ENCODE measurements at regions not wholly inside any gene's neighbourhood (a gene's known extent, or its start where the extent isn't known, plus 50 kb on each side); places are given as distances from the start of the nearest gene placed in this dataset.

DNA sequence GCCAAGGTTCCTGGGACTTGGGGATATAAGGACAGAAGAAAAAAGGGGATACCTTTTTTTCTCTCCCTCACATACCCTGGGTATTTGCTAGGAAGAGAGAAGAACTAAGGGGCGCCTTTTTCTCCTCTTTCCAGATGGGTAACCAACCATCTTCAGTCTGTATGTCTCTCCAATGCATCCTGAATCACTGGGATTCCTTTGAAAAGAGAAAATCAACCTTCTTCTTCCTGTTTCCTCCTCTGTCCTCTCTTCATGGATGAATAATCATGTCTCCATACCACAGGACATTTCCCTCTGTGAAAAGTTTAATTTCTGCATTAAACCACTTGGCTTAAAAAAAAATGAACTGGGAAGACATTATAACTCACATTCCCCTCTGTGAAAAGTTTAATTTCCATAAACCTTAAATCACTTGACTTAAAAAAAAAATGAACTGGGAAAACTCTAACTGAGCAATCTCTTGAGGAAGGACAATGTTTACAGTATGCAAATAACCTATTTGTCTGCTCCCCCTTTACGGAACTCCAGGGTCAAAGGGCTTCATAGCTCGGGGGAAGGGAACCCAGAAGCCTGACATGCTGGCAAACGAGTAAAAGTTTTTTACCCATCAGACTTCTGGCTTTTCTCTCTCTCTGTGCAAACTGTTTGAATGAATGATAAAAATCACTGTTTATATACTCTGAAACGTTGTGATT, 56.7 kb upstream of the FAM98A start:
- no peak for DNase-seq

DNA sequence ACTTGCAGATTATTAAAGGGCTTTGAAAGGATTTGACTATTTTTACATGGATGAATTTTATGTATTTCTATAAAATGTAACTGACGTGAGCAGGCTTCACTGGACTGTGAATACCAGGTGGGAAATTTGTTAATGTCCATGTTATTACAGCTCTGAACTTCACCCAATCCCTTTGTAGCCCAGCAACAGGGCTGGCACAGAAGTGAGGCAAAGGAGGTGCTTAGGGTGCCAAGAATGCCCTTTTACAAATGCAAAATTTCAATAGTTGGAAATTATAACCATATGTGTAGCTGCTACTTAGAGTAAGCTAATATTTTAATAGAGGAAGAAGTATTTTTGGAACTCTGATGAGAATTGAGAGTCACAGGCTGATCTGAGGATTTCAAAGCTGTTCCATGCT, 53.7 kb upstream of the FAM98A start:
- DNase-seq, result no peak

DNA sequence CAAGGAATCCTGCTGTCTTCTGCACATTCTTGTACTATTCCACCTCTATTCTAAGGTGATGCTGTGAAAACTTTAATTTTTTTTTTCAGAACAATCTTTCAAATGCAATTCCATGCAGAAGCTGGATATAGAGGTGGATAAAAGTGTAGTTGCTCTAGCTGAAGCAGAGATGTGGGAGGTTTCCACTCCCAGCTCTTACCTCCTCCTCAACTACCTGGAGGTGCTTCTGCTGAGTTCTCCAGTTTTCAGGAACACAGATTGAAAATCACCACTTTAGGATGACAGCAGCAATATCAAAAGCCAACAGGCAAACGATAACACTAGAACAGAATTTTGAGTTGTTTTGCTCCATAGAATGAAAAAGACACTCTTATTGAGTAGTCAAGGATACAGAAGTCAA, 51.1 kb upstream of the FAM98A start:
- DNase-seq, result no peak

All from T1000 (cell line).